ENCODE measurements at regions not wholly inside any gene's neighbourhood (a gene's known extent, or its start where the extent isn't known, plus 50 kb on each side); places are given as distances from the start of the nearest gene placed in this dataset.

DNA sequence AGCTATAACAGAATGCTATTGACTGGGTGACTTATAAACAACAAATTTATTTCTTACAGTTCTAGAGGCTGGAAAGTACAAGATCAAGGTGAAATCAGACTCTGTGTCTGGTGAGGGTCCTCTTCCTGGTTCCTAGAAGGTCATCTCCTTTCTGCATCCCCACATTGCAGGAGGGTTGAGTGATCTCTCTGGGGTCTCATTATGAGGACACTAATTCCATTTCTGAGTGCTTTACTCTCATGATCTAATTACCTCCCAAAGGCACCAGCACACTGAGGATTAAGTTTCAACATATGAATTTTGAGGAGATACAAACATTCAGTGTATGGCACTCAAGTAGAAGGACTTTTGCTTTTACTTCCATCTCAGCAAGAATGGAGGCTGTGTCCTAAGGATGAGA, 534.1 kb upstream of the KCNMB2 start:
- Histone ChIP-seq H3K27me3 (ENCODE audit: control insufficient read depth, insufficient read depth, low read length) (no peaks in the 10 kb centered on the region), H3K4me1 (no peaks in the 10 kb centered on the region), H3K79me2 (no peaks in the 10 kb centered on the region), H2AFZ (no peak overlapping the region), H3K27ac (no peak overlapping the region), H3K9ac (no peak overlapping the region), H3K4me3 (ENCODE audit: low read depth, low read length) (no peak overlapping the region), H3K9me3 (ENCODE audit: control insufficient read depth, low read length) (no peaks in the 10 kb centered on the region), H3K36me3 (ENCODE audit: control insufficient read depth, insufficient read depth, low read length) (no peaks in the 10 kb centered on the region), H3K4me2 (ENCODE audit: low read length) (no peak overlapping the region)
- TF ChIP-seq, protein P1, sequence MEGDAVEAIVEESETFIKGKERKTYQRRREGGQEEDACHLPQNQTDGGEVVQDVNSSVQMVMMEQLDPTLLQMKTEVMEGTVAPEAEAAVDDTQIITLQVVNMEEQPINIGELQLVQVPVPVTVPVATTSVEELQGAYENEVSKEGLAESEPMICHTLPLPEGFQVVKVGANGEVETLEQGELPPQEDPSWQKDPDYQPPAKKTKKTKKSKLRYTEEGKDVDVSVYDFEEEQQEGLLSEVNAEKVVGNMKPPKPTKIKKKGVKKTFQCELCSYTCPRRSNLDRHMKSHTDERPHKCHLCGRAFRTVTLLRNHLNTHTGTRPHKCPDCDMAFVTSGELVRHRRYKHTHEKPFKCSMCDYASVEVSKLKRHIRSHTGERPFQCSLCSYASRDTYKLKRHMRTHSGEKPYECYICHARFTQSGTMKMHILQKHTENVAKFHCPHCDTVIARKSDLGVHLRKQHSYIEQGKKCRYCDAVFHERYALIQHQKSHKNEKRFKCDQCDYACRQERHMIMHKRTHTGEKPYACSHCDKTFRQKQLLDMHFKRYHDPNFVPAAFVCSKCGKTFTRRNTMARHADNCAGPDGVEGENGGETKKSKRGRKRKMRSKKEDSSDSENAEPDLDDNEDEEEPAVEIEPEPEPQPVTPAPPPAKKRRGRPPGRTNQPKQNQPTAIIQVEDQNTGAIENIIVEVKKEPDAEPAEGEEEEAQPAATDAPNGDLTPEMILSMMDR (IDR thresholded peaks at IDR 0.05), result no peak

DNA sequence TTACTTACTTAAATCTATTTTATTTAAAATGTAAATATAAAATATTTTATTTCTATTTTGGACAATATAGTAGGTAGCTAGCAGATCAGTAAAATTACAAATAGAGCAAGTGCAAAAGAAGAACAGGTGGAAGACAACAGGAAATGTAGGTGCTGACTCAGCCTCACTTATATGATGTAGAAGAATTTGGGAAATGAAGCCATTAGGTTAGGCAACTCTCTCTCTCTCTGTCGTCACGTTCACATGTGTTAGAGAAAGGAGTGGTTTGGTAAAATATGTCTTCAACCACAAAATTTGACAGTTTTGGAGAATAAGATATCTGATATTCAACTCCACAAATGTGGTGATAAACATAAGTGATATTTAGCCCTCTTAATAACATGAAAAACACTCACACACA, 532.5 kb upstream of the KCNMB2 start:
- no peak overlapping the region for H3K4me2 ChIP-seq (ENCODE audit: low read length)
- H3K4me3 ChIP-seq (ENCODE audit: low read depth, low read length), result no peak overlapping the region
- TF ChIP-seq, protein P1 (IDR thresholded peaks at IDR 0.05), result no peak
- no peak overlapping the region for H2AFZ ChIP-seq
- H3K27ac ChIP-seq, result no peak overlapping the region
- H3K9me3 ChIP-seq (ENCODE audit: control insufficient read depth, low read length), result no peaks in the 10 kb centered on the region
- H3K27me3 ChIP-seq (ENCODE audit: control insufficient read depth, insufficient read depth, low read length), result no peaks in the 10 kb centered on the region
- H3K9ac ChIP-seq, result no peak overlapping the region
- no peaks in the 10 kb centered on the region for H3K79me2 ChIP-seq
- H3K4me1 ChIP-seq, result no peaks in the 10 kb centered on the region
- no peaks in the 10 kb centered on the region for H3K36me3 ChIP-seq (ENCODE audit: control insufficient read depth, insufficient read depth, low read length)

- H3K4me3 ChIP-seq (ENCODE audit: low read depth, low read length), result no peak overlapping the region
- H3K27ac ChIP-seq, result no peak overlapping the region
- no peak overlapping the region for H3K9ac ChIP-seq
- H3K79me2 ChIP-seq, result no peaks in the 10 kb centered on the region
- H3K4me2 ChIP-seq (ENCODE audit: low read length), result no peak overlapping the region
- H3K9me3 ChIP-seq (ENCODE audit: control insufficient read depth, low read length), result no peaks in the 10 kb centered on the region
- TF ChIP-seq, protein P1 (IDR thresholded peaks at IDR 0.05), result no peak
- H2AFZ ChIP-seq, result no peak overlapping the region
- no peaks in the 10 kb centered on the region for H3K4me1 ChIP-seq
- H3K36me3 ChIP-seq (ENCODE audit: control insufficient read depth, insufficient read depth, low read length), result no peaks in the 10 kb centered on the region
- H3K27me3 ChIP-seq (ENCODE audit: control insufficient read depth, insufficient read depth, low read length), result no peaks in the 10 kb centered on the region
Observed at GRCh38 chr3:178005961-178006360, 530.3 kb upstream of the KCNMB2 start.

GRCh38 chr3:178010306-178010705, 525.9 kb upstream of the KCNMB2 start:
- no peak overlapping the region for H3K9ac ChIP-seq
- no peak overlapping the region for H3K4me3 ChIP-seq (ENCODE audit: low read depth, low read length)
- TF ChIP-seq, protein P1 (IDR thresholded peaks at IDR 0.05), result no peak
- H3K27ac ChIP-seq, result no peak overlapping the region
- H3K9me3 ChIP-seq (ENCODE audit: control insufficient read depth, low read length), result no peaks in the 10 kb centered on the region
- no peak overlapping the region for H3K4me2 ChIP-seq (ENCODE audit: low read length)
- H3K27me3 ChIP-seq (ENCODE audit: control insufficient read depth, insufficient read depth, low read length), result no peaks in the 10 kb centered on the region
- H3K4me1 ChIP-seq, result no peaks in the 10 kb centered on the region
- H3K36me3 ChIP-seq (ENCODE audit: control insufficient read depth, insufficient read depth, low read length), result no peaks in the 10 kb centered on the region
- no peaks in the 10 kb centered on the region for H3K79me2 ChIP-seq
- peak overlapping the region; percentile 36 for H2AFZ ChIP-seq

DNA sequence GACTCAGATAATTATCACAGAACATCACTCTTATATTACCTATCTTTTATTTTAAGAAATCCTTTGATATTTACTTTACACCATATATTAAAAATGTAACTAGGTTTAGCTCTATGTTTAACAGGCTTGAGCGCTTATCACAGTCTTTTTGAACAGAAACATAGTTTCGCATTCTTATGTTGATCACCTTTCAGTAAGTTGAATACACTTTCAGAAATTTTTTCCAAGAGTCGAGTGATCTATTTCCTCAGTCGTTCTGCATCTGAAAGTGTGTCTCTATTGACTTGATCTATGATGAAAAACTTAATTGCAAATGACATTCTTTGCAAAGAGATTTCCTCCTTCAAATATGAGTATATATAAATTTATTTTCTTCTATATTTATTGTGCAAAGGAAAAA, 516.6 kb upstream of the KCNMB2 start:
- Histone ChIP-seq H3K9me3 (ENCODE audit: control insufficient read depth, low read length) (no peaks in the 10 kb centered on the region), H3K27me3 (ENCODE audit: control insufficient read depth, insufficient read depth, low read length) (no peaks in the 10 kb centered on the region), H3K9ac (no peak overlapping the region), H3K79me2 (no peaks in the 10 kb centered on the region), H2AFZ (no peak overlapping the region), H3K4me3 (ENCODE audit: low read depth, low read length) (no peak overlapping the region), H3K4me1 (peaks cover 6% of the 10 kb centered on the region), H3K4me2 (ENCODE audit: low read length) (no peak overlapping the region), H3K27ac (no peak overlapping the region), H3K36me3 (ENCODE audit: control insufficient read depth, insufficient read depth, low read length) (no peaks in the 10 kb centered on the region)
- TF ChIP-seq, protein P1 (IDR thresholded peaks at IDR 0.05), result no peak
